ENCODE measurements at regions not wholly inside any gene's neighbourhood (a gene's known extent, or its start where the extent isn't known, plus 50 kb on each side); places are given as distances from the start of the nearest gene placed in this dataset.

- Histone ChIP-seq H3K9me3 (ENCODE audit: control insufficient read depth, insufficient read depth, low read depth, low read length) (no peaks in the 10 kb centered on the region), H3K4me1 (ENCODE audit: control insufficient read depth, insufficient read depth, low read length) (no peaks in the 10 kb centered on the region), H3K27ac (ENCODE audit: extremely low read depth, low read depth, low read length) (no peak overlapping the region), H3K4me3 (ENCODE audit: low read depth, low read length) (no peak overlapping the region), H3K36me3 (ENCODE audit: control insufficient read depth in 2 of 2, insufficient read depth in 1 of 2, low read length in 2 of 2) (no peaks in the 10 kb centered on the region)
- CTCF ChIA-PET, result no interaction called here
- peak; percentile 86 for TF ChIP-seq REST (tag by site-specific recombination; IDR thresholded peaks at IDR 0.05)
- TF ChIP-seq ZBTB21 (tag by site-specific recombination; IDR thresholded peaks at IDR 0.05), result no peak
- POLR2A ChIA-PET, result no interaction called here
These were observed 330.9 kb upstream of the CDH4 start for GRCh38 chr20:60921022-60921622.

DNA sequence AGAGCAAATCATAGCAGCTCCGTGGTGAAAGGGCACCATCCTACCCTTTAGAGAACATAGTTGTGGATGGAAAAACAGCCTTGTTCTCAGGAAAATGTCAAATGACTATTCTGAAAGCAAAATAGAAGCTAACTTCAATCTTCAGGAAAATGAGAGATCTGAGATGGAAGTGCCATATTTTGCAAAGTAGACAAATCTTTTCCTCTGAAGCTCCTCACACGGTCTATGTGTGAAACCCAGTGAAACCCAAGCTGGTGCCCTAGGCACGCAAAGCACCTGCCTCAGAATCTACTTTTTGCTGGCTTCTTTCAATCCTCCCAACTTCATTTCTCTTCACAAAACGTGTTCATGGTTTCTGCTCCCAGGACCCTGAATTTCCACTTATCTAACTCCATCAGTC is 325.2 kb upstream of the CDH4 start:
- TF ChIP-seq ZNF571 (tag by site-specific recombination; IDR thresholded peaks at IDR 0.05) (no peak), GLIS2 (tag by site-specific recombination; IDR thresholded peaks at IDR 0.05) (no peak), ZNF157 (tag by site-specific recombination; IDR thresholded peaks at IDR 0.05) (no peak), SCRT1 (tag by site-specific recombination; IDR thresholded peaks at IDR 0.05; ENCODE audit: borderline replicate concordance) (no peak), ZBTB17 (tag by site-specific recombination; IDR thresholded peaks at IDR 0.05) (no peak), ZNF449 (tag by site-specific recombination; IDR thresholded peaks at IDR 0.05) (no peak), ZBTB7A (tag by site-specific recombination; IDR thresholded peaks at IDR 0.05; ENCODE audit: low read depth) (no peak), ZNF146 (tag by site-specific recombination; IDR thresholded peaks at IDR 0.05) (no peak), ZNF660 (tag by site-specific recombination; IDR thresholded peaks at IDR 0.05) (no peak), PRDM6 (tag by site-specific recombination; IDR thresholded peaks at IDR 0.05) (no peak), ZNF335 (tag by site-specific recombination; conservative IDR thresholded peaks at IDR 0.05) (no peak), KLF7 (tag by site-specific recombination; IDR thresholded peaks at IDR 0.05; ENCODE audit: borderline replicate concordance) (no peak), ZNF488 (tag by site-specific recombination; IDR thresholded peaks at IDR 0.05) (no peak)
- TF ChIP-seq, protein P1, sequence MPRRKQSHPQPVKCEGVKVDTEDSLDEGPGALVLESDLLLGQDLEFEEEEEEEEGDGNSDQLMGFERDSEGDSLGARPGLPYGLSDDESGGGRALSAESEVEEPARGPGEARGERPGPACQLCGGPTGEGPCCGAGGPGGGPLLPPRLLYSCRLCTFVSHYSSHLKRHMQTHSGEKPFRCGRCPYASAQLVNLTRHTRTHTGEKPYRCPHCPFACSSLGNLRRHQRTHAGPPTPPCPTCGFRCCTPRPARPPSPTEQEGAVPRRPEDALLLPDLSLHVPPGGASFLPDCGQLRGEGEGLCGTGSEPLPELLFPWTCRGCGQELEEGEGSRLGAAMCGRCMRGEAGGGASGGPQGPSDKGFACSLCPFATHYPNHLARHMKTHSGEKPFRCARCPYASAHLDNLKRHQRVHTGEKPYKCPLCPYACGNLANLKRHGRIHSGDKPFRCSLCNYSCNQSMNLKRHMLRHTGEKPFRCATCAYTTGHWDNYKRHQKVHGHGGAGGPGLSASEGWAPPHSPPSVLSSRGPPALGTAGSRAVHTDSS (tag by site-specific recombination; IDR thresholded peaks at IDR 0.05), result no peak
- Histone ChIP-seq H3K9me3 (ENCODE audit: control insufficient read depth, insufficient read depth, low read depth, low read length) (no peaks in the 10 kb centered on the region), H3K27ac (ENCODE audit: extremely low read depth, low read depth, low read length) (no peak overlapping the region), H3K36me3 (ENCODE audit: control insufficient read depth in 2 of 2, insufficient read depth in 1 of 2, low read length in 2 of 2) (no peaks in the 10 kb centered on the region), H3K4me3 (ENCODE audit: low read depth, low read length) (no peak overlapping the region), H3K4me1 (ENCODE audit: control insufficient read depth, insufficient read depth, low read length) (no peaks in the 10 kb centered on the region)
- ChIA-PET POLR2A (no interaction called here), CTCF (no interaction called here)

Data from HEK293 (cell line).